Activated CD8-positive, alpha-beta memory T cell treated with anti-CD3 and anti-CD28 coated beads, Interleukin-2, amount 10 ng/mL, durations not matched to agents 7 days and 5 days (primary cell): ENCODE measurements at regions not wholly inside any gene's neighbourhood (a gene's known extent, or its start where the extent isn't known, plus 50 kb on each side); places are given as distances from the start of the nearest gene placed in this dataset.

Experiments
- ATAC-seq: fragments of 150-1000 bp; cut with Tn5 transposase; one replicate; pipeline ENCODE4 v1.10.0; 2021; ENCODE audit warnings: moderate library complexity
- CTCF ChIA-PET: fragments of 350-600 bp; sonication (Branson Sonifier 250); formaldehyde crosslinking; loops from one replicate; lab custom pipeline; 2021; ENCODE audit warnings: antibody characterized with exemption; lab: Charles Lee
- DNase-seq: peaks from one replicate; pipeline ENCODE4 v3.0.0-alpha.2; 2020
- H3K27ac Mint-ChIP-seq: one replicate; pipeline ENCODE4 v1.8.0; 2021; ENCODE audit warnings: mild to moderate bottlenecking, mixed read lengths
- H3K27me3 Mint-ChIP-seq: one replicate; pipeline ENCODE4 v1.8.0; 2021; ENCODE audit warnings: mixed read lengths
- H3K36me3 Mint-ChIP-seq: one replicate; pipeline ENCODE4 v1.8.0; 2021; ENCODE audit warnings: mild to moderate bottlenecking, mixed read lengths
- H3K4me1 Mint-ChIP-seq: one replicate; pipeline ENCODE4 v1.8.0; 2021; ENCODE audit warnings: mixed read lengths
- H3K4me3 Mint-ChIP-seq: one replicate; pipeline ENCODE4 v1.8.0; 2021; ENCODE audit warnings: mild to moderate bottlenecking, moderate library complexity, mixed read lengths
- H3K9me3 Mint-ChIP-seq: one replicate; pipeline ENCODE4 v1.8.0; 2022; ENCODE audit warnings: low read depth, mixed read lengths

GRCh38 chr3:117881210-117881609, 1153.4 kb downstream of the IGSF11 start:
- H3K9me3 Mint-ChIP-seq, result peaks cover 2% of the 10 kb centered on the region
- H3K4me3 Mint-ChIP-seq, result no peak overlapping the region
- H3K4me1 Mint-ChIP-seq, result no peaks in the 10 kb centered on the region
- DNase-seq, result no peak
- no peak for ATAC-seq
- CTCF ChIA-PET, result no interaction called here
- no peak overlapping the region for H3K27ac Mint-ChIP-seq
- no peaks in the 10 kb centered on the region for H3K36me3 Mint-ChIP-seq
- H3K27me3 Mint-ChIP-seq, result no peaks in the 10 kb centered on the region

- no peaks in the 10 kb centered on the region for H3K9me3 Mint-ChIP-seq
- no peak overlapping the region for H3K4me3 Mint-ChIP-seq
- CTCF ChIA-PET, result no interaction called here
- H3K27me3 Mint-ChIP-seq, result no peaks in the 10 kb centered on the region
- DNase-seq (no peak), ATAC-seq (no peak)
- H3K27ac Mint-ChIP-seq, result no peak overlapping the region
- H3K36me3 Mint-ChIP-seq, result no peaks in the 10 kb centered on the region
- no peaks in the 10 kb centered on the region for H3K4me1 Mint-ChIP-seq
Observed at GRCh38 chr3:117885011-117885441, 1149.6 kb downstream of the IGSF11 start.

- DNase-seq (no peak), ATAC-seq (no peak)
- no peaks in the 10 kb centered on the region for H3K4me1 Mint-ChIP-seq
- H3K27me3 Mint-ChIP-seq, result no peaks in the 10 kb centered on the region
- H3K36me3 Mint-ChIP-seq, result no peaks in the 10 kb centered on the region
- H3K9me3 Mint-ChIP-seq, result no peaks in the 10 kb centered on the region
- CTCF ChIA-PET, result no interaction called here
- H3K27ac Mint-ChIP-seq, result no peak overlapping the region
- H3K4me3 Mint-ChIP-seq, result no peak overlapping the region
Observed at GRCh38 chr3:117886147-117886546, 1148.5 kb downstream of the IGSF11 start.

GRCh38 chr3:117887031-117887430, 1147.6 kb downstream of the IGSF11 start:
- no peak overlapping the region for H3K27ac Mint-ChIP-seq
- no peaks in the 10 kb centered on the region for H3K36me3 Mint-ChIP-seq
- H3K4me3 Mint-ChIP-seq, result no peak overlapping the region
- H3K9me3 Mint-ChIP-seq, result no peaks in the 10 kb centered on the region
- DNase-seq (no peak), ATAC-seq (no peak)
- no peaks in the 10 kb centered on the region for H3K27me3 Mint-ChIP-seq
- CTCF ChIA-PET, result no interaction called here
- H3K4me1 Mint-ChIP-seq, result no peaks in the 10 kb centered on the region

GRCh38 chr3:117887901-117888300, 1146.7 kb downstream of the IGSF11 start:
- CTCF ChIA-PET, result no interaction called here
- Mint-ChIP-seq H3K27ac (no peak overlapping the region), H3K4me1 (no peaks in the 10 kb centered on the region), H3K27me3 (no peaks in the 10 kb centered on the region), H3K9me3 (no peaks in the 10 kb centered on the region), H3K36me3 (no peaks in the 10 kb centered on the region), H3K4me3 (no peak overlapping the region)
- no peak for DNase-seq
- no peak for ATAC-seq

GRCh38 chr3:117892431-117892841, 1142.2 kb downstream of the IGSF11 start:
- H3K9me3 Mint-ChIP-seq, result no peaks in the 10 kb centered on the region
- CTCF ChIA-PET, result no interaction called here
- no peaks in the 10 kb centered on the region for H3K36me3 Mint-ChIP-seq
- DNase-seq (no peak), ATAC-seq (no peak)
- H3K27ac Mint-ChIP-seq, result no peak overlapping the region
- H3K4me1 Mint-ChIP-seq, result no peaks in the 10 kb centered on the region
- H3K4me3 Mint-ChIP-seq, result no peak overlapping the region
- no peaks in the 10 kb centered on the region for H3K27me3 Mint-ChIP-seq

GRCh38 chr3:117893001-117893400, 1141.6 kb downstream of the IGSF11 start:
- H3K9me3 Mint-ChIP-seq, result no peaks in the 10 kb centered on the region
- H3K27me3 Mint-ChIP-seq, result no peaks in the 10 kb centered on the region
- H3K4me1 Mint-ChIP-seq, result no peaks in the 10 kb centered on the region
- DNase-seq (no peak), ATAC-seq (no peak)
- H3K27ac Mint-ChIP-seq, result no peak overlapping the region
- CTCF ChIA-PET, result no interaction called here
- no peak overlapping the region for H3K4me3 Mint-ChIP-seq
- no peaks in the 10 kb centered on the region for H3K36me3 Mint-ChIP-seq

- H3K36me3 Mint-ChIP-seq, result no peaks in the 10 kb centered on the region
- CTCF ChIA-PET, result no interaction called here
- no peak for ATAC-seq
- H3K9me3 Mint-ChIP-seq, result no peaks in the 10 kb centered on the region
- no peak overlapping the region for H3K27ac Mint-ChIP-seq
- no peak overlapping the region for H3K4me3 Mint-ChIP-seq
- no peaks in the 10 kb centered on the region for H3K27me3 Mint-ChIP-seq
- no peaks in the 10 kb centered on the region for H3K4me1 Mint-ChIP-seq
- DNase-seq, result no peak
Observed at GRCh38 chr3:117893638-117894037, 1141.0 kb downstream of the IGSF11 start.

GRCh38 chr3:117898722-117899522, 1135.7 kb downstream of the IGSF11 start:
- Mint-ChIP-seq H3K4me3 (no peak overlapping the region), H3K36me3 (no peaks in the 10 kb centered on the region), H3K4me1 (no peaks in the 10 kb centered on the region), H3K27ac (no peak overlapping the region), H3K27me3 (no peaks in the 10 kb centered on the region), H3K9me3 (no peaks in the 10 kb centered on the region)
- CTCF ChIA-PET, result no interaction called here
- DNase-seq (no peak), ATAC-seq (no peak)

- H3K4me1 Mint-ChIP-seq, result no peaks in the 10 kb centered on the region
- CTCF ChIA-PET, result no interaction called here
Observed at GRCh38 chr3:117903226-117903625, 1131.4 kb downstream of the IGSF11 start.

GRCh38 chr3:117910820-117911521, 1123.7 kb downstream of the IGSF11 start:
- H3K4me1 Mint-ChIP-seq, result no peaks in the 10 kb centered on the region
- CTCF ChIA-PET, result no interaction called here

More at GRCh38 chr3:117903226-117903625, 1131.4 kb downstream of the IGSF11 start:
- Mint-ChIP-seq H3K36me3 (no peaks in the 10 kb centered on the region), H3K9me3 (no peaks in the 10 kb centered on the region), H3K27me3 (no peaks in the 10 kb centered on the region), H3K27ac (no peak overlapping the region), H3K4me3 (no peak overlapping the region)
- DNase-seq (no peak), ATAC-seq (no peak)

GRCh38 chr3:117912352-117912751, 1122.3 kb downstream of the IGSF11 start:
- Mint-ChIP-seq H3K4me1 (no peaks in the 10 kb centered on the region), H3K27ac (no peak overlapping the region), H3K36me3 (no peaks in the 10 kb centered on the region), H3K9me3 (peaks cover 2% of the 10 kb centered on the region), H3K27me3 (no peaks in the 10 kb centered on the region), H3K4me3 (no peak overlapping the region)
- CTCF ChIA-PET, result no interaction called here
- ATAC-seq (no peak), DNase-seq (no peak)

More at GRCh38 chr3:117910820-117911521, 1123.7 kb downstream of the IGSF11 start:
- Mint-ChIP-seq H3K27ac (no peak overlapping the region), H3K4me3 (no peak overlapping the region), H3K36me3 (no peaks in the 10 kb centered on the region), H3K9me3 (peaks cover 2% of the 10 kb centered on the region), H3K27me3 (no peaks in the 10 kb centered on the region)
- ATAC-seq (no peak), DNase-seq (no peak)

GRCh38 chr3:117914540-117915100, 1120.0 kb downstream of the IGSF11 start:
- Mint-ChIP-seq H3K27ac (no peak overlapping the region), H3K4me3 (no peak overlapping the region), H3K4me1 (no peaks in the 10 kb centered on the region), H3K36me3 (no peaks in the 10 kb centered on the region), H3K27me3 (no peaks in the 10 kb centered on the region), H3K9me3 (peaks cover 2% of the 10 kb centered on the region)
- CTCF ChIA-PET, result no interaction called here
- ATAC-seq (no peak), DNase-seq (no peak)

- CTCF ChIA-PET, result no interaction called here
- DNase-seq (no peak), ATAC-seq (no peak)
- Mint-ChIP-seq H3K4me1 (no peaks in the 10 kb centered on the region), H3K36me3 (no peaks in the 10 kb centered on the region), H3K4me3 (no peak overlapping the region), H3K27me3 (no peaks in the 10 kb centered on the region), H3K27ac (no peak overlapping the region), H3K9me3 (peaks cover 2% of the 10 kb centered on the region)
Observed at GRCh38 chr3:117916839-117917238, 1117.8 kb downstream of the IGSF11 start.
